ENCODE measurements at regions not wholly inside any gene's neighbourhood (a gene's known extent, or its start where the extent isn't known, plus 50 kb on each side); places are given as distances from the start of the nearest gene placed in this dataset.

DNA sequence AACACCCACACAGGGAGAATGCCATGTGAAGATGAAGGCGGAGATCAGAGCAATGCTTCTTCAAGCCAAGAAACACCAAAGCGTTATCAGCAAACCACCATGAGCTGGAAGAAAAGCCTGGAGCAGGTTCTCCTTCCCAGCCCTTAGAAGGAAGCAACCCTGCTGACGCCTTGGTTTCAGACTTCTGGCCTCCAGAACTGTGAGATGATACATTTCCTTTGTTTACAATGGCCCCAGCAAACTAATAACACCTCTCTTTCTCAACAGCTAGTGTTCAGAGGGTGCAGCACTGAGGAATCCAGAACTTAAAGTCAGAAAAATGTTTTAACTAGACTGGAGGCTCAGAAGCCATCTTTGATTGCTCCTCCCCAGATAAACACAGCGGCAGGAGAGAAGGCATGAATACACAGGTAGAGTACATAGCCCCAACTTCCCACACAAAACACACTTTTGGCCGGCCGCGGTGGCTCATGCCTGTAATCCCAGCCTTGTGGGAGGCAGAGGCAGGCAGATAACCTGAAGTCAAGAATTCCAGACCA lies 132.4 kb upstream of the LPP start:
- TF ChIP-seq, protein P1, sequence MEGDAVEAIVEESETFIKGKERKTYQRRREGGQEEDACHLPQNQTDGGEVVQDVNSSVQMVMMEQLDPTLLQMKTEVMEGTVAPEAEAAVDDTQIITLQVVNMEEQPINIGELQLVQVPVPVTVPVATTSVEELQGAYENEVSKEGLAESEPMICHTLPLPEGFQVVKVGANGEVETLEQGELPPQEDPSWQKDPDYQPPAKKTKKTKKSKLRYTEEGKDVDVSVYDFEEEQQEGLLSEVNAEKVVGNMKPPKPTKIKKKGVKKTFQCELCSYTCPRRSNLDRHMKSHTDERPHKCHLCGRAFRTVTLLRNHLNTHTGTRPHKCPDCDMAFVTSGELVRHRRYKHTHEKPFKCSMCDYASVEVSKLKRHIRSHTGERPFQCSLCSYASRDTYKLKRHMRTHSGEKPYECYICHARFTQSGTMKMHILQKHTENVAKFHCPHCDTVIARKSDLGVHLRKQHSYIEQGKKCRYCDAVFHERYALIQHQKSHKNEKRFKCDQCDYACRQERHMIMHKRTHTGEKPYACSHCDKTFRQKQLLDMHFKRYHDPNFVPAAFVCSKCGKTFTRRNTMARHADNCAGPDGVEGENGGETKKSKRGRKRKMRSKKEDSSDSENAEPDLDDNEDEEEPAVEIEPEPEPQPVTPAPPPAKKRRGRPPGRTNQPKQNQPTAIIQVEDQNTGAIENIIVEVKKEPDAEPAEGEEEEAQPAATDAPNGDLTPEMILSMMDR (IDR thresholded peaks at IDR 0.05): no peak
- no peak for TF ChIP-seq POLR2A (IDR thresholded peaks at IDR 0.05)
